ENCODE measurements at regions not wholly inside any gene's neighbourhood (a gene's known extent, or its start where the extent isn't known, plus 50 kb on each side); places are given as distances from the start of the nearest gene placed in this dataset.

GRCh38 chr3:72187131-72187530 lies 402.2 kb upstream of the PROK2 start:
- TF ChIP-seq POLR2A (IDR thresholded peaks at IDR 0.05; ENCODE audit: low read depth, low read length) = no peak
- no peak for TF ChIP-seq CTCF (IDR thresholded peaks at IDR 0.05; ENCODE audit: extremely low read depth in 1 of 2, insufficient read depth in 1 of 2, low read depth in 1 of 2, low read length in 2 of 2)
- no peak for TF ChIP-seq EZH2 (IDR thresholded peaks at IDR 0.05; ENCODE audit: borderline replicate concordance, low read depth, low read length, severe bottlenecking)

Data from endothelial cell of umbilical vein (primary cell).